Mucosa of descending colon (tissue), 3 donors: ENCODE measurements at regions not wholly inside any gene's neighbourhood (a gene's known extent, or its start where the extent isn't known, plus 50 kb on each side); places are given as distances from the start of the nearest gene placed in this dataset.
A peak's percentile ranks its signal among the peaks of the same experiment; 100 is the strongest.

Source experiments
- ATAC-seq: fragments of 200-7000 bp; cut with Tn5 transposase; one replicate; pipeline ENCODE4 v1.9.1; 2020; ENCODE audit warnings: mild to moderate bottlenecking, moderate library complexity
- DNase-seq, 3 donors: peaks; one replicate each; pipeline ENCODE4 v3.0.0-alpha.2; 2020
- H3K36me3 ChIP-seq: fragments of 200-600 bp; one replicate; pipeline ENCODE4 v1.8.0; 2021; ENCODE audit warnings: low read depth, mild to moderate bottlenecking
- H3K4me1 ChIP-seq: fragments of 200-600 bp; one replicate; pipeline ENCODE4 v1.8.0; 2021; ENCODE audit warnings: low read depth, mild to moderate bottlenecking
- H3K4me3 ChIP-seq: fragments of 200-600 bp; one replicate; pipeline ENCODE4 v1.8.0; 2021; ENCODE audit warnings: mild to moderate bottlenecking
- H3K9me3 ChIP-seq: fragments of 200-600 bp; one replicate; pipeline ENCODE4 v1.8.0; 2021; ENCODE audit warnings: mild to moderate bottlenecking
- CTCF ChIP-seq: fragments of 200-600 bp; IDR thresholded peaks from one replicate; pipeline ENCODE4 v1.8.0; 2022; ENCODE audit warnings: antibody characterized with exemption, mild to moderate bottlenecking
- intact Hi-C, 2 donors: fragments of 100-400 bp; cut with DNase I in 1 of 2; cut with micrococcal nuclease in 1 of 2; formaldehyde crosslinking; loops; one replicate each; pipeline versions ENCODE4 v1.11.0 to v1.11.1; 2022; cut with DNase I, micrococcal nuclease
- donor health status: DM: no; HTN: no; CAD: no; lungs with moderate emphysema.
- donor health status: DM: no; HTN: no; CAD: no.
- donor health status: DM: no; HTN: yes; CAD: no.

- DNase-seq (peak in 2 of 3 donors; percentile 30 to 32), ATAC-seq (peak; percentile 96)
- TF ChIP-seq CTCF: no peak
- no peaks in the 10 kb centered on the region for H3K4me1 ChIP-seq
- no peaks in the 10 kb centered on the region for H3K9me3 ChIP-seq
- H3K4me3 ChIP-seq: no peak overlapping the region
- intact Hi-C loops: no loop called here
- no peaks in the 10 kb centered on the region for H3K36me3 ChIP-seq
These were observed 1023.2 kb downstream of the KCNT2 start for GRCh38 chr1:195584870-195585624.

GRCh38 chr1:195580988-195581387 is 1027.3 kb downstream of the KCNT2 start:
- intact Hi-C loops: no loop called here
- H3K36me3 ChIP-seq: no peaks in the 10 kb centered on the region
- H3K9me3 ChIP-seq: no peaks in the 10 kb centered on the region
- no peak overlapping the region for H3K4me3 ChIP-seq
- TF ChIP-seq CTCF: no peak
- ATAC-seq (no peak), DNase-seq (no peak)
- H3K4me1 ChIP-seq: no peaks in the 10 kb centered on the region

- Histone ChIP-seq H3K36me3 (no peaks in the 10 kb centered on the region), H3K9me3 (no peaks in the 10 kb centered on the region), H3K4me1 (no peaks in the 10 kb centered on the region), H3K4me3 (no peak overlapping the region)
- ATAC-seq (no peak), DNase-seq (no peak)
- TF ChIP-seq CTCF: no peak
- intact Hi-C loops: no loop called here
These were observed 1030.5 kb downstream of the KCNT2 start for GRCh38 chr1:195577748-195578147.

- Histone ChIP-seq H3K4me3 (no peak overlapping the region), H3K4me1 (no peaks in the 10 kb centered on the region), H3K36me3 (no peaks in the 10 kb centered on the region), H3K9me3 (no peaks in the 10 kb centered on the region)
- no peak for ATAC-seq
- intact Hi-C loops: no loop called here
- TF ChIP-seq CTCF: no peak
- DNase-seq: no peak
These were observed 1031.6 kb downstream of the KCNT2 start for GRCh38 chr1:195576641-195577040.

- intact Hi-C loops: no loop called here
- Histone ChIP-seq H3K4me3 (no peak overlapping the region), H3K9me3 (no peaks in the 10 kb centered on the region), H3K4me1 (no peaks in the 10 kb centered on the region), H3K36me3 (no peaks in the 10 kb centered on the region)
- ATAC-seq (no peak), DNase-seq (no peak)
- no peak for TF ChIP-seq CTCF
These were observed 1033.7 kb downstream of the KCNT2 start for GRCh38 chr1:195574511-195574910.

GRCh38 chr1:195569934-195570333 is 1038.3 kb downstream of the KCNT2 start:
- TF ChIP-seq CTCF: no peak
- no peaks in the 10 kb centered on the region for H3K36me3 ChIP-seq
- intact Hi-C loops: no loop called here
- no peaks in the 10 kb centered on the region for H3K4me1 ChIP-seq
- no peak for ATAC-seq
- DNase-seq: no peak
- no peaks in the 10 kb centered on the region for H3K9me3 ChIP-seq
- H3K4me3 ChIP-seq: no peak overlapping the region
